ENCODE measurements at regions not wholly inside any gene's neighbourhood (a gene's known extent, or its start where the extent isn't known, plus 50 kb on each side); places are given as distances from the start of the nearest gene placed in this dataset.
"Not testable (repeated sequence)": the region's sequence is repeated elsewhere in the genome, so short reads cannot be mapped to it uniquely, and the experiment has no call there.

DNA sequence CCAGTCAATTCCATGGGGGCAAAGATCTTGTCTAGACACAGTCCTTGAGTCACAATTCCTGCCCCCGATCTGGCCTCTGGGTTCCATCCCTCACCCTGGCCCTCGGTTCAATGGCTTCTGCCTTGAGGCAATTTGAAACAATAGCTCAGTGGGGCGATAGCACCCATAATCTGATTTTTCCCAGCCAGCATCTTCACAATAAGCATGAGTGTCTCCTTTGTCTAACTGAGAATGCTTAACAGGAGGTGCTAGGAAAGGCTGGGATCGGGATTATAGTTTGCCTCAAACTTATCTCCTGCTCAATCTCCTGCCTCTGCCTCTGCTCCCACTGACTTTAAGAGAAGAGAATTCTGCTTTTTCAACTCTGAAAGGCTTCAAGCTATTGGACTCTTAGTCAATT lies 293.9 kb upstream of the PROX1 start:
- no peak overlapping the region for H3K4me3 ChIP-seq (ENCODE audit: low read depth, low read length)
- no peak for DNase-seq (ENCODE audit: low read depth)
- TF ChIP-seq, protein P1, sequence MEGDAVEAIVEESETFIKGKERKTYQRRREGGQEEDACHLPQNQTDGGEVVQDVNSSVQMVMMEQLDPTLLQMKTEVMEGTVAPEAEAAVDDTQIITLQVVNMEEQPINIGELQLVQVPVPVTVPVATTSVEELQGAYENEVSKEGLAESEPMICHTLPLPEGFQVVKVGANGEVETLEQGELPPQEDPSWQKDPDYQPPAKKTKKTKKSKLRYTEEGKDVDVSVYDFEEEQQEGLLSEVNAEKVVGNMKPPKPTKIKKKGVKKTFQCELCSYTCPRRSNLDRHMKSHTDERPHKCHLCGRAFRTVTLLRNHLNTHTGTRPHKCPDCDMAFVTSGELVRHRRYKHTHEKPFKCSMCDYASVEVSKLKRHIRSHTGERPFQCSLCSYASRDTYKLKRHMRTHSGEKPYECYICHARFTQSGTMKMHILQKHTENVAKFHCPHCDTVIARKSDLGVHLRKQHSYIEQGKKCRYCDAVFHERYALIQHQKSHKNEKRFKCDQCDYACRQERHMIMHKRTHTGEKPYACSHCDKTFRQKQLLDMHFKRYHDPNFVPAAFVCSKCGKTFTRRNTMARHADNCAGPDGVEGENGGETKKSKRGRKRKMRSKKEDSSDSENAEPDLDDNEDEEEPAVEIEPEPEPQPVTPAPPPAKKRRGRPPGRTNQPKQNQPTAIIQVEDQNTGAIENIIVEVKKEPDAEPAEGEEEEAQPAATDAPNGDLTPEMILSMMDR (IDR thresholded peaks at IDR 0.05; ENCODE audit: insufficient read depth, low read depth, low read length, missing control alignments), result no peak

DNA sequence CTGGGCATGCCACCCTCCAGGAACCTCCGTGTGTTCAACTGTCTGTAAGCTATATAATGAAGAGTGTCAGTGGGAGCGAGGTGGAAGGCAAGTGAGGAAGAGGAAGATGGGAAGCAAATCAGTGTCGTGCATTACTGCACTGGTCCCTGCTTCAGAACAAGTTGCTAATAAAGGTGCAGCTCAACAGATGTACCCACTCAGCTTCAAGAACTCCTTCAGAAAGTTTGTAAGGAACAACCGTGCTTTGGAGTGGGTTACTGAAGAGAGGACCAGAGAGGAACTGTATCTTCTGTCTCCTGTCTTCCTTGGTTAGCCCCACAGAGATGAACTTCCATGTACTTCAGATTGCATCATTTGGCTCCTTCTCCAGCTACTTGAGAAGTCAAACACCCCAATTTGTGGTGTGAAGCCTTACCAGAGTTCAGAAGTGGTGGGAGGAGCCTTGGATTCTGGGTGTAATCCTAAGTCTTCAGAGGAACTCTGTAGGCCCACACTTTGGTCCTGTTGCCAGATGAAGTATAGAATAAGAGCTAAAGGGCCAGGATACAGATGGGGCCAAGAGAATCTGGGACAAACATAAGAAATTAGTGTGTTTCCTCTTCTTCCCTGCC lies 290.5 kb upstream of the PROX1 start:
- TF ChIP-seq, protein P1 (IDR thresholded peaks at IDR 0.05; ENCODE audit: insufficient read depth, low read depth, low read length, missing control alignments), result no peak
- no peak for DNase-seq (ENCODE audit: low read depth)
- H3K4me3 ChIP-seq (ENCODE audit: low read depth, low read length), result no peak overlapping the region

DNA sequence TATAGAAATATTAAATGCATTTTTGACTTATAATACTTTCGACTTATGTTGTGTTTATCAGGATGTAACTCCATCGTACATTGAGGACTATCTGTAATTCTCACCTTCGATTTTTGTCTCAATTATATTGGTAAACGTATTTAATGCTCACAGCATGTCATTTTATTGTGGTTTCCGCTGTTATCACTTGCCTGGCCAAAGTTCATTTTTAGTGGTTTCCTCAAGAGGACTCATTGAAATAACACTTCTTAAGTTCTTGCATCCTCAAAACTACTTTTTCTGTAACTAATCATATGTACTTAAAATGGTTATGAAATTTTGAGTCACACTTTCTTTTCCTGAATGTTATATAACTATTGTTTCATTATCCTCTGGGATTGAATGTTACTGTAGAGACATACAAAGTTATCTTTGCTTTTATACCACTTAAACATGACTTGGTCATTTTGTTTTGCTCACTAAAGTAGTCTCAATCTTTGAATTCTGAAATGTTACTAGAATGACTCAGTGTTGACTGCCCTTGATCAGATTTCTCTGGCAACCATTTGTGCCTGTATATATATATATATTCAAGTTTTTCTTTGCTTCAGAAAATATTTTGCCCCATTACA lies 289.6 kb upstream of the PROX1 start:
- no peak for DNase-seq (ENCODE audit: low read depth)
- TF ChIP-seq, protein P1 (IDR thresholded peaks at IDR 0.05; ENCODE audit: insufficient read depth, low read depth, low read length, missing control alignments), result no peak
- no peak overlapping the region for H3K4me3 ChIP-seq (ENCODE audit: low read depth, low read length)

DNA sequence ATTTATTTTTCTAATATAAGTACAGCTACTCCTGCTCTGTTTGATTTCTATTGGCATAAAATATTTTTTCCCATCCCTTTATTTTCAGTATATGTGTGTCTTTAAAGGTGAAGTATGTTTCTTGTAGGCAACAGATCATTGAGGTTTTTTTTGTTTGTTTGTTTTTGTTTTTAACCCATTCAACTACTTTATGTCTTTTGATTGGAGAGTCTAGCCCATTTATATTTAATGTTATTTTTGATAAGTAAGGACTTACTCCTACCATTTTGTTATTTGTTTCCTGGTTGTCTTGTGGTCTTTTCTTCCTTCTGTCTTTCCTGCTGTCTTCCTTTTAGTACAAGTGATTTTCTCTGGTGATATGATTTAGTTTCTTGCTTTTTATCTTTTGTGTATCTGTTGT lies 285.1 kb upstream of the PROX1 start:
- no peak for DNase-seq (ENCODE audit: low read depth)
- TF ChIP-seq, protein P1 (IDR thresholded peaks at IDR 0.05; ENCODE audit: insufficient read depth, low read depth, low read length, missing control alignments), result no peak
- no peak overlapping the region for H3K4me3 ChIP-seq (ENCODE audit: low read depth, low read length)

GRCh38 chr1:213704941-213705340 lies 282.8 kb upstream of the PROX1 start:
- TF ChIP-seq, protein P1 (IDR thresholded peaks at IDR 0.05; ENCODE audit: insufficient read depth, low read depth, low read length, missing control alignments), result no peak
- no peak for DNase-seq (ENCODE audit: low read depth)
- H3K4me3 ChIP-seq (ENCODE audit: low read depth, low read length), result no peak overlapping the region

GRCh38 chr1:213711833-213712490 lies 275.8 kb upstream of the PROX1 start:
- not testable (repeated sequence) for DNase-seq (ENCODE audit: low read depth); H3K4me3 ChIP-seq (ENCODE audit: low read depth, low read length)

- TF ChIP-seq, protein P1 (IDR thresholded peaks at IDR 0.05; ENCODE audit: insufficient read depth, low read depth, low read length, missing control alignments), result no peak
- DNase-seq (ENCODE audit: low read depth), result no peak
- no peak overlapping the region for H3K4me3 ChIP-seq (ENCODE audit: low read depth, low read length)
Measured at GRCh38 chr1:213714645-213715044, 273.1 kb upstream of the PROX1 start.

All from GM12865 (cell line).